H7 (cell line): ENCODE measurements at regions not wholly inside any gene's neighbourhood (a gene's known extent, or its start where the extent isn't known, plus 50 kb on each side); places are given as distances from the start of the nearest gene placed in this dataset.
"Not testable (repeated sequence)": the region's sequence is repeated elsewhere in the genome, so short reads cannot be mapped to it uniquely, and the experiment has no call there.

Experiments
- DNase-seq: peaks from one replicate; pipeline ENCODE4 v3.0.0; 2012
- H3K27me3 ChIP-seq: 2 replicates; pipeline ENCODE4 v1.6.0; 2011; ENCODE audit warnings: mild to moderate bottlenecking, low read length; ENCODE audit not compliant: control insufficient read depth, insufficient read depth
- H3K36me3 ChIP-seq: replicated peaks from 2 replicates; pipeline ENCODE4 v1.5.1; 2011; ENCODE audit warnings: low read length; ENCODE audit not compliant: control insufficient read depth, insufficient read depth
- H3K4me3 ChIP-seq: 2 replicates; pipeline ENCODE4 v1.5.1; 2011; ENCODE audit warnings: low read depth, mild to moderate bottlenecking, control low read depth, low read length, moderate library complexity; ENCODE audit not compliant: insufficient read depth

DNA sequence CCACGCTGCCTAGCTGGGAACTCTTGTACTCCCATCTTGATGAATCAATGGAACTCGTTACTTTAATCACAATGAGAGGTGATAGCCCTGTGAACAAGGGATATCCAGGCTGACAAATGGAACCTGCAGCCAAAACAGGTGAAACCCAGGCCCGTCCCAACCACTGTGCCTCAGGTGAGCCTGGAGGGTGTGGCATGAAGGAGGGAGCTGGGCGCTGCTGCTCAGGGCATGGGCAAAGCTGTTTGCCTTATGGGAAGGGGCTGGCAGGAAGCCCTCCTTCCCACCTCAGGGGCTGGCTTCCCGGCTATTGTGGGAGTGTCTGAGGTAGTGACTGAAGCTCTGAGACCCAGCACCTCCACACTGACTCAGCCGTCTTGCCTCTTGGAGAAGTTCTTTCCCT is 209.4 kb upstream of the ATP6AP2 start:
- no peak overlapping the region for H3K4me3 ChIP-seq
- no peaks in the 10 kb centered on the region for H3K36me3 ChIP-seq
- no peaks in the 10 kb centered on the region for H3K27me3 ChIP-seq
- DNase-seq, result no peak

DNA sequence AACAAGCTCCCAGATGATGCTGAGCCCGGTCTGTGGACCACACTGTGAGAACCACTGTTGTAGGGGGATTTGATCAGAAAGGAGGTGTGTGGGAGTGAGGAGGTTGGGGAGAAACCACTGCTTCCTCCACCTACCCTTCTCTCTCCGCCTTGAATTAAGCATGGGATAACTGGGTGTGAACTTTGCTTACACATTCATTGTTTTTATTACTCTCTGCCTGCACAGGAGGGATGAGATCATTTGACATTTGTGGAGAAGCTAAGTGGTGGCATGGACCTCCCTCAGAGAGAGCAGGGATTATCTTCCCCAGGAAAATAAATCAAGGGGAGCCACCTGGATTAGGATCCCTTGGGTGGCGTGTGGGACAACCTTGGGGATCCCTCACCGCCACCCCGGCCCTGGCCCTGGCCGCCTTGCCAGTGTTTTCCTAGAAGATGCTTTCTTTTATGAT is 212.1 kb upstream of the ATP6AP2 start:
- H3K4me3 ChIP-seq, result no peak overlapping the region
- no peaks in the 10 kb centered on the region for H3K36me3 ChIP-seq
- no peaks in the 10 kb centered on the region for H3K27me3 ChIP-seq
- no peak for DNase-seq

DNA sequence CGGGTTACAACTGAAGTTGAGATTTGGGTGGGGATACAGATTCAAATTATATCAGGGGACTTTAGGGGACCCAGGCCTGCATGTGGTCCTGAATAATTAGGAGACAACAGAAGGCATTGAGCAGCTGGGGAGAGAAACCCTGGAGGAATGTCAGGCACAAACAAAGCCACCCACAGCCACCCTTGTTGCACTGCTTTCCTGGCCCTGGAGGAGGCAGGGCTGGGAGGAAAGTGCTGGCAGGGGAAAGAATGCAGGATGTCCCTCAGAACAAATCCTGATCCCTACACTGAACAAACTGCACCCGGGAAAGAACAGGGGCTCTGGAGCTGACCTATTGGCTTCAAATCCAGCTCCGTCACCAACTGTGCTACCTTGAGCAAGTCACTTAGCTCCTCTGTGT is 214.1 kb upstream of the ATP6AP2 start:
- no peaks in the 10 kb centered on the region for H3K27me3 ChIP-seq
- H3K4me3 ChIP-seq, result no peak overlapping the region
- no peaks in the 10 kb centered on the region for H3K36me3 ChIP-seq
- DNase-seq, result peak; percentile 78

DNA sequence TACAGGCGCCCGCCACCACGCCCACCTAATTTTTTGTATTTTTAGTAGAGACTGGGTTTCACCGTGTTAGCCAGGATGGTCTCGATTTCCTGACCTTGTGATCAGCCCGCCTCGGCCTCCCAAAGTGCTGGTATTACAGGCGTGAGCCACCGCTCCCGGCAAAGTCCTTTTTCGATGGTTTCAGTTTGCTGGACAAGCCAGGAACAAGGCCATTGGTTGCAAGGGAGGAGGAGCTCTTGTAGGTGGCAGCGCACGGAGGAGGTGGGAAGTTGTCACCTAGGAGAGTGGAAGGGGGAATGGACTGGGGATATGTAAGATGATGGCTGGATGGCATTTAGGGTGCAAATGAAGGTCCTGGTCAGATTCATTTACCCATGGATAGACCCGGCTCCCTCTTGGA is 218.5 kb upstream of the ATP6AP2 start:
- not testable (repeated sequence) for H3K27me3 ChIP-seq, H3K36me3 ChIP-seq, H3K4me3 ChIP-seq, DNase-seq

DNA sequence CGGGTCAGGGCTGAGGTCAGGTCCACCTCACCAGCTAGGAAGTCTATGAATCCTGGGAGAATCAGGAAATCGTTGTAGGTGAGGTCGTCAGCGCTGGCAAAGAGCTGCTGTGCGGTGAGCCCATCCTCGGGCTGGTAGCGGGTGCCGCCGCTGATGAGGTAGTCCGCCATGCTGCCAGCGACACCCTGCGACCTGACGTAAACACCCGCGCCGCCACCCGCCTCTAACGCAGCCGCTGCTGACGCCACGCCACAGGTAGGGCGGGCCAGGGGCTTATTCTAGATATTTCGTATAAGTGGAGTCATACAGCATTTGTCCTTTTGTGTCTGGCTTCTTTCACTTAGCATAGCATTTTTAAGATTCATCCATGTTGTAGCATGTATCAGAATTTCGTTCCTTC is 220.2 kb upstream of the ATP6AP2 start:
- Histone ChIP-seq H3K36me3 (no peaks in the 10 kb centered on the region), H3K4me3 (no peak overlapping the region), H3K27me3 (no peaks in the 10 kb centered on the region)
- DNase-seq, result no peak

DNA sequence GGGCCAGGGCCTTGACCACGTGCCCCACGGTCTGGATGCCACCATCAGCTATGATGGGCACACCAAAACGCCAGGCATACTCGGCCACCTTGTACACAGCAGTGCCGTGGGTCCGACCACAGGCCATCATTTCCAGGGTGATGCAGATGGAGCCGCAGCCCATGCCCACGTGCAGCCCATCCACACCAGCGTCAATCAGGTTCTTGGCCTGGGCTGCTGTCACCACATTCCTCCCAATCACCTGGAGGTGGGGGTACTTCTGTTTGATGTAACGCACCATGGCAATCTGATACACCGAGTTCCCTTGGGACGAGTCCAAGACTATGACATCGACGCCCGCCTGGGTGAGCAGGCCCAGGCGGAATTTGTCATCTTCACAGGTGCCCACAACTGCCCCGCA is 221.2 kb upstream of the ATP6AP2 start:
- H3K27me3 ChIP-seq, result no peaks in the 10 kb centered on the region
- H3K36me3 ChIP-seq, result no peaks in the 10 kb centered on the region
- DNase-seq, result no peak
- no peak overlapping the region for H3K4me3 ChIP-seq

DNA sequence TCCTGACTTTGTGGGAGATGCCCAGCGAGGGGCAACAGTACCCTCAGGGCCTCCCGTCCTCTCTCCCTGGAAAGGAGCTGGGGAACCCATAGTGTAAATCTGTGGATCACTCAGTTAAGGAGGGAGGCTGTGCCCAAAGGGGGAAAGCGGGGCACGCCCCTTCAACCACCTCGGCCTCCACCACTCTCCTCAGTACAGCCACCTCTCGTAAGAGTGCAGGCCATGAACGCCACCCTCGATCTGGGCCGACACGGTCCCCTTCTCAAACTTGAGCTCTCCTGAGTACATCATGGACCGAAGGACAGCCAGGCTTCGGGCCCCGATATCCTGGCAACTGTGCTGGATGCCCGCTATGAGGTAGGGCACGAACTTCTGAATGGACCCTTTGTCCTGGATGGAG is 221.8 kb upstream of the ATP6AP2 start:
- Histone ChIP-seq H3K4me3 (no peak overlapping the region), H3K27me3 (no peaks in the 10 kb centered on the region), H3K36me3 (no peaks in the 10 kb centered on the region)
- no peak for DNase-seq

DNA sequence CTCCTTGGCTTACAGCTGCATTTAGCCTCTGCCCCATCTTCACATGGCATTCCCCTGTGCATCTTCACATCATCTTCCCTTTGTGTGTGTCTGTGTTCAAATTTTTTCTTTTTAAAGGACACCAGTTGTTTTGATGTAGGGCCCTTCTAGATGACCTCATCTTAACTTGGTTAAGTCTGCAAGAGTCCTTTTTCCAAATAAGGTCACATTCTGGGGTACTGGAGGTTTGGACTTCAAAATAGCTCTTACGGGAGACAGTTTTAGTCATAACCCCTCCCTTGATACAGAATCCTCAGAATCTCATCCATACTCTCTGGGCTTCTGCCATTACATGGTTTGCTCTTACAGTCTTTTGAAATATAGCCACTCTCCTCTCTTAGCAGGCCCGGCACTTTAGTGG is 231.5 kb upstream of the ATP6AP2 start:
- Histone ChIP-seq H3K4me3 (no peak overlapping the region), H3K36me3 (no peaks in the 10 kb centered on the region), H3K27me3 (no peaks in the 10 kb centered on the region)
- no peak for DNase-seq

DNA sequence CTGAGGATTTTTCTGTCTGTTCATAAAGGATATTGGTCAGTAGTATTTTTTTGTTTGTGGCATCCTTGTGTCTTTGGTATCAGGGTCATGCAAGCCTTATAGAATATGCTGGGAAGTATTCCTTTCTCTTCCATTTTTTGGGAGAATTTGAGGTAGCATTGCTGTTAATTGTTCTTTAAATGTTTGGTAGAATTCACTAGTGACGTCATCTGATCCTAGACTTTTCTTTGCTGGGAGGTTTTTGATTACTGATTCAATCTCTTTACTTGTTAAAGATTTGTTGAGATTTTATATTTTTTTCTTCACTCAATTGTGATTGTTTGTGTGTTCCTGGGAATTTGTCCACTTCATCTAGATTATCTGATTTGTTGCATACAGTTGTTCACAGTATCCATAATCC is 234.4 kb upstream of the ATP6AP2 start:
- H3K36me3 ChIP-seq, result no peaks in the 10 kb centered on the region
- no peak overlapping the region for H3K4me3 ChIP-seq
- H3K27me3 ChIP-seq, result no peaks in the 10 kb centered on the region
- DNase-seq, result no peak

DNA sequence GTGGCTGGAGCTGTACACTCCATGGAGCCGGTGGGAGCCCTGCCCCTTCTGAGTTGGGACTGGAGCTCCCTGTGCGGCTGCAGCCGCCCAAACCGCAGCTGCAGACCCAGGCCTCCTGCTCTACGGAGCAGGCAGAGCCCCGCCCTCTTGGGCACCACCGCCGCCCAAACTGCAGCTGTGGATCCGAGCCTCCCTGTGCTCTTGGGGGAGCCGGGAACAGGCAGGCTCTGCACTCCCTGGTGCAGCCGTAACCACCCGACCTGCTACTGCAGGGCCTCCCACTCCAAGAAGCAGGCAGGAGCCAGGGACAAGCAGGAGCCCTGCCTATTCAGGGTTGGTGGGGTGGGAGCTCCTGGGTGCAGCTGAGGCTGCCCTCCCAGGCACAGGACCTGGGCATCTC is 237.5 kb upstream of the ATP6AP2 start:
- no peaks in the 10 kb centered on the region for H3K36me3 ChIP-seq
- no peak for DNase-seq
- no peaks in the 10 kb centered on the region for H3K27me3 ChIP-seq
- H3K4me3 ChIP-seq, result no peak overlapping the region

DNA sequence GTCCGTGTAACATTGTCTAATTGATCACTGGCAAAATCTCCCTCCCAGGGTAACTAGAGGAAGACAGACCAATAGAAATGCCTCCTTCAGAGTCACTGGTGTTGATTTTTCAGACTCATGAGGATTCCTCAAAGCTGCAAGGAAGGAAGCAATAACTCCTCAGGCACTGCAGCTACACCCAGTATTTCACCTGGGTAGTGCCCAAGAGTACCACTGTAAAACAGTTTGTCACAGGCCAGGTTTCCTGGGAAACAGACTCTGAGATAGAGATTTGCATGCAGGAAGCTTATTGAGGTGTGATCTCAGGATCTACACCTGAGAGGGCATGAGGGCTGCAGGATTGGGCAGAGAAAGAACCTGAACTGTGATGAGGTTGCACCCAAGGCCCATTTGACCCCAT is 240.7 kb upstream of the ATP6AP2 start:
- Histone ChIP-seq H3K27me3 (no peaks in the 10 kb centered on the region), H3K4me3 (no peak overlapping the region), H3K36me3 (no peaks in the 10 kb centered on the region)
- DNase-seq, result no peak

DNA sequence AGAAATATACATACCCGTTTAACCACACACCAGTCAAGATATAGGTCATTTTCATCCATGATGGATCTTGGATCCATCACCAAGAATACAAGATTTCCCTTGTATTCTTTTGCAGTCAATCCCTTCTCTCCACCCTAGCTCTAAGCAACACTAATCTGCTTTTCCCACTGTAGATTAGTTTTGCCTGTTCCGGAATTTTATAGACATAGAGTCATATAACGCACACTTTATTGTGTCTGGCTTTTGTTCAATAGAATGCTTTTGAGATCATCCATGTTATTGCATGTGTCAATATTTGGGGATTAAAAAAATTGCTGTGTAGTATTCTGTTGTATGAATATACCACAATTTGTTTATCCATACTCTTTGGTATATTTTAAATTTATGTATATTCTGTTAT is 235.6 kb upstream of the BCOR start:
- Histone ChIP-seq H3K36me3 (no peaks in the 10 kb centered on the region), H3K4me3 (no peak overlapping the region), H3K27me3 (no peaks in the 10 kb centered on the region)
- DNase-seq, result no peak

DNA sequence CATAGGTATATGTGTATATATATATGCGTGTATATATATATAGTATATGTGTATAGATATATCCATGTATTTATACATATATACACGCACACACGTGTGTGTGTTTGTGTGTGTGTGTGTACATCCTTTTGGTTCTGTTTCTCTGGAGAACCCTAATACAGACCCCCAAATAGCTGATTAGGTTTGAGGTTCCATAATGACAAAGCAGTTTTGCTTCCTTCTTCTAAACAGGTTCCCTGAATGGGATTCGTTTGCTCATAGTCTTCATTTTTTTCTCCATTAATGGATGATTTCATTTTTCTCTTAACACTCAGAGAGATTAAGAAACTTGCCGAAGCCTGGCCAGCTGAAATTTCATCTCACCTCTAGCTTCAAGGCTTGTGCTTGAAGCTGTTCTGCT is 234.0 kb upstream of the BCOR start:
- DNase-seq, result no peak
- no peaks in the 10 kb centered on the region for H3K36me3 ChIP-seq
- no peaks in the 10 kb centered on the region for H3K27me3 ChIP-seq
- H3K4me3 ChIP-seq, result no peak overlapping the region

DNA sequence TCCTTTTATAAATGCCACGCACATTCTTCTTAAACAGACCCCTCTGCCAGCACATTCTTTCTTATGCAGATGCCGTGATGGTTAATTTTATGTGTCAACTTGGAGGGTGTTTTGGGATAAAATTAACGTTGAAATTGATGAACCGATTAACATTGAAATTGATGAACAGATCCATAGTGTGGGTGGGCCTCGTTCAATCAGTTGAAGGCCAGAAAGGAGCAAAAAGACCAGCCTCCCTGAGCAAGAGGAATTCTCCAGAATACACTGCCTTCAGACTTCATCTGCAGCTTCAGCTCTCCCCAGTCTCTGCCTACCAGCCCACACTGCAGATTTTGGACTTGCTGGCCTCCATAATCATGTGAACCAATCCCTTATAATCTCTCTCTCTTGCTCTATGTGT is 233.6 kb upstream of the BCOR start:
- Histone ChIP-seq H3K27me3 (no peaks in the 10 kb centered on the region), H3K36me3 (no peaks in the 10 kb centered on the region), H3K4me3 (no peak overlapping the region)
- DNase-seq, result no peak

DNA sequence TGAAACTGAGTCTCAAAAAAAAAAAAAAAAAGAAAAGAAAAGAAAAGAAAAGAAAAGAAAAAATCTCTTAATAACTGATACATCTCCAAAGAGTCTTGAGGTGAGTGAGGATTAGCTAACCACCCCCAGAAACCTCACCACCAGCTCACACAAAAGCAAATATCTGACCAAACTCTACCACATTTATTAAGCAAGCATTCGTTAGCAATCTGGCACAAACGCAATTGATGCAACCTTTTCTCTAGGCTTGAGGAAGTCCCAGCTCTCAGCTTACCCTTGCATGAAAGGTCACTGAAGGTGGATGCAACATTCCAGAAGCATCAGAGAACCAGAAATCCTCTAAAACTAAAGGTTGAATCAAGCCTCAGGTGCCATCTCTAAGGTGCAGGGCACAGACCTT is 231.9 kb upstream of the BCOR start:
- Histone ChIP-seq H3K27me3 (no peaks in the 10 kb centered on the region), H3K4me3 (no peak overlapping the region), H3K36me3 (no peaks in the 10 kb centered on the region)
- DNase-seq, result no peak

DNA sequence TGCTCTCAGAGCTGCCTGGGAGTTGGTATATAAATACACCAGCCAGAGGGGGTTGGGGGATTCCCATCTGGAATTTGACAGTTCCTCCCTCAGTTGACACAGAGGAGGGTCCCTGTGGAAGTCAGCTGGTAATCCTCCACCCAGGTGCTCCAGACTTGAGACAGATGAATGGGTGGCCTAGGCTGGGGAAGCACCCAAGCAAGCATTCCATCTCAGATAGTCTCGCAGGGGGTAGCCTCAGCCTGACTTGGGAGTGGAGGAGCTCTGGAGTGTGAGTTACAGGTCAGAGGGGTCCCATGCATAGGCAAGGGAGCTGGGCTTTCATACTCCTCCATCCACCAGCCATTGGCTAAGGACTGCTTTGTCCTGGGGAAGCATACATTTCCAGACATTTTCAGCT is 229.3 kb upstream of the BCOR start:
- Histone ChIP-seq H3K27me3 (no peaks in the 10 kb centered on the region), H3K4me3 (no peak overlapping the region), H3K36me3 (no peaks in the 10 kb centered on the region)
- DNase-seq, result no peak
